SW 1271 (cell line): ENCODE measurements at regions not wholly inside any gene's neighbourhood (a gene's known extent, or its start where the extent isn't known, plus 50 kb on each side); places are given as distances from the start of the nearest gene placed in this dataset.
"Not testable (repeated sequence)": the region's sequence is repeated elsewhere in the genome, so short reads cannot be mapped to it uniquely, and the experiment has no call there.

Experiments
- DNase-seq, 2 experiments: peaks; one replicate each; lab custom pipeline; 2025; lab: John Stamatoyannopoulos, UW

- no peak for DNase-seq
These were observed 441.1 kb downstream of the BCAT1 start for GRCh38 chr12:24507827-24508226.

GRCh38 chr12:24505366-24506015 lies 443.4 kb downstream of the BCAT1 start:
- no peak for DNase-seq

GRCh38 chr12:24503477-24503876 lies 445.4 kb downstream of the BCAT1 start:
- not testable (repeated sequence) for DNase-seq

- no peak for DNase-seq
These were observed 448.1 kb downstream of the BCAT1 start for GRCh38 chr12:24500831-24501230.

GRCh38 chr12:24500421-24500820 lies 448.5 kb downstream of the BCAT1 start:
- no peak for DNase-seq

GRCh38 chr12:24499151-24500146 lies 449.5 kb downstream of the BCAT1 start:
- no peak for DNase-seq

- DNase-seq, result no peak
These were observed 452.1 kb downstream of the BCAT1 start for GRCh38 chr12:24496755-24497154.

- DNase-seq, result no peak
These were observed 454.5 kb downstream of the BCAT1 start for GRCh38 chr12:24494401-24494800.

GRCh38 chr12:24491968-24492367 lies 456.9 kb downstream of the BCAT1 start:
- no peak for DNase-seq

GRCh38 chr12:24489939-24490338 lies 459.0 kb downstream of the BCAT1 start:
- no peak for DNase-seq

- no peak for DNase-seq
These were observed 459.8 kb downstream of the BCAT1 start for GRCh38 chr12:24488906-24489619.

- no peak for DNase-seq
These were observed 460.8 kb downstream of the BCAT1 start for GRCh38 chr12:24488091-24488596.

- no peak for DNase-seq
These were observed 461.3 kb downstream of the BCAT1 start for GRCh38 chr12:24487606-24488005.

GRCh38 chr12:24483732-24484131 lies 465.2 kb downstream of the BCAT1 start:
- no peak for DNase-seq

GRCh38 chr12:24482882-24483604 lies 465.9 kb downstream of the BCAT1 start:
- DNase-seq, result no peak

GRCh38 chr12:24482044-24482443 lies 466.9 kb downstream of the BCAT1 start:
- no peak for DNase-seq

GRCh38 chr12:24480766-24481449 lies 468.0 kb downstream of the BCAT1 start:
- no peak for DNase-seq

GRCh38 chr12:24479131-24479530 lies 469.8 kb downstream of the BCAT1 start:
- DNase-seq, result no peak

GRCh38 chr12:24478254-24478653 lies 470.6 kb downstream of the BCAT1 start:
- no peak for DNase-seq

GRCh38 chr12:24476310-24476709 lies 472.6 kb downstream of the BCAT1 start:
- no peak for DNase-seq

- no peak for DNase-seq
These were observed 473.6 kb downstream of the BCAT1 start for GRCh38 chr12:24475337-24475736.
